Left kidney (tissue), 1 donor: ENCODE measurements at regions not wholly inside any gene's neighbourhood (a gene's known extent, or its start where the extent isn't known, plus 50 kb on each side); places are given as distances from the start of the nearest gene placed in this dataset.

Source experiments
- DNase-seq: peaks from one replicate; pipeline ENCODE4 v3.0.0-alpha.2; 2013

- DNase-seq = no peak
Measured at GRCh38 chr7:106808967-106809635, 56.0 kb upstream of the PIK3CG start.

- no peak for DNase-seq
Measured at GRCh38 chr7:106811472-106811871, 53.6 kb upstream of the PIK3CG start.

GRCh38 chr7:106812027-106812643 is 52.9 kb upstream of the PIK3CG start:
- no peak for DNase-seq

- no peak for DNase-seq
Measured at GRCh38 chr7:106813705-106814305, 51.3 kb upstream of the PIK3CG start.

GRCh38 chr7:106814887-106815286 is 50.2 kb upstream of the PIK3CG start:
- no peak for DNase-seq
